ENCODE measurements at regions not wholly inside any gene's neighbourhood (a gene's known extent, or its start where the extent isn't known, plus 50 kb on each side); places are given as distances from the start of the nearest gene placed in this dataset.

DNA sequence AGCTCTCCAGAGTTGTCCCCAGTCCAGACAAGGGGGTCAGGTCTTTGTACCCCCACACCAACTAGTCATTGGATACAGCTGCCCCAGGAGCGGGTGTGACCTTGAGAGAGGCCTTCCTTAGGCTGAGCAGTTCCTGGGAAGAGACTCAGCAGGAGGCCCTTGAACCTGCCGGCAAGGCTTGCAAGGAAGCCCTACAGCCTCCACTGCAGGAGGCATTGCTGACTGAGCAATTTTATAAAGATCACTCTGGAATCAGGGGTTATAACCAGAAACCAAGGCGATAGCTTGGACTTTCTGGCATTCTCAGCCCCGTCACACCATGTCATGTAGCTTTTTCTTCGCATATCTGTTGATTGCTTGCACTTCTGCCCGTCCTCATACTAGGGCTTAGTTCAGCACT lies 291.3 kb upstream of the CRY1 start:
- no peak for DNase-seq (ENCODE audit: low read depth)
- TF ChIP-seq, protein P1, sequence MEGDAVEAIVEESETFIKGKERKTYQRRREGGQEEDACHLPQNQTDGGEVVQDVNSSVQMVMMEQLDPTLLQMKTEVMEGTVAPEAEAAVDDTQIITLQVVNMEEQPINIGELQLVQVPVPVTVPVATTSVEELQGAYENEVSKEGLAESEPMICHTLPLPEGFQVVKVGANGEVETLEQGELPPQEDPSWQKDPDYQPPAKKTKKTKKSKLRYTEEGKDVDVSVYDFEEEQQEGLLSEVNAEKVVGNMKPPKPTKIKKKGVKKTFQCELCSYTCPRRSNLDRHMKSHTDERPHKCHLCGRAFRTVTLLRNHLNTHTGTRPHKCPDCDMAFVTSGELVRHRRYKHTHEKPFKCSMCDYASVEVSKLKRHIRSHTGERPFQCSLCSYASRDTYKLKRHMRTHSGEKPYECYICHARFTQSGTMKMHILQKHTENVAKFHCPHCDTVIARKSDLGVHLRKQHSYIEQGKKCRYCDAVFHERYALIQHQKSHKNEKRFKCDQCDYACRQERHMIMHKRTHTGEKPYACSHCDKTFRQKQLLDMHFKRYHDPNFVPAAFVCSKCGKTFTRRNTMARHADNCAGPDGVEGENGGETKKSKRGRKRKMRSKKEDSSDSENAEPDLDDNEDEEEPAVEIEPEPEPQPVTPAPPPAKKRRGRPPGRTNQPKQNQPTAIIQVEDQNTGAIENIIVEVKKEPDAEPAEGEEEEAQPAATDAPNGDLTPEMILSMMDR (IDR thresholded peaks at IDR 0.05; ENCODE audit: insufficient read depth, low read depth, low read length): no peak
- H3K4me3 ChIP-seq (ENCODE audit: low read depth, low read length): no peak overlapping the region

DNA sequence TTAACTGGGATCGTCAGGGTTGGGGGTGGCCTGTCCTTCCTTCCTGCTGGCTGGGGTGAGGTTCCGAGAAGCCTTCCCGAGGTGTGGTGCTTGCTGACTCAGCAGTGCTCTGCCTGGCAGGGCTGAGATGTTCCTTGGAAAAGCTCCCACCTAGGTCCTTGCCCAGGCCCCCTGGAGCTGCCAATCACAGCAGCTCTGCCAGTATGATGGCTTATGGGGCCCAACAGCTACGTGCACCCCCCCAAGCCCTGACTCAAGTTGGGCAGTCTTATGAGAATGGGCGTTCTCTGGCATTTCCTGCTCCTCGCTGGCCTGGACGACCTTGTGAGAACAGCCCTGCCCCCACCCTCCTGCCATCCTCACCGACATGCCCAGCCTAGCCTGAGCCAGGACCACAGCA lies 292.2 kb upstream of the CRY1 start:
- TF ChIP-seq, protein P1 (IDR thresholded peaks at IDR 0.05; ENCODE audit: insufficient read depth, low read depth, low read length): no peak
- peak; percentile 15 for DNase-seq (ENCODE audit: low read depth)

DNA sequence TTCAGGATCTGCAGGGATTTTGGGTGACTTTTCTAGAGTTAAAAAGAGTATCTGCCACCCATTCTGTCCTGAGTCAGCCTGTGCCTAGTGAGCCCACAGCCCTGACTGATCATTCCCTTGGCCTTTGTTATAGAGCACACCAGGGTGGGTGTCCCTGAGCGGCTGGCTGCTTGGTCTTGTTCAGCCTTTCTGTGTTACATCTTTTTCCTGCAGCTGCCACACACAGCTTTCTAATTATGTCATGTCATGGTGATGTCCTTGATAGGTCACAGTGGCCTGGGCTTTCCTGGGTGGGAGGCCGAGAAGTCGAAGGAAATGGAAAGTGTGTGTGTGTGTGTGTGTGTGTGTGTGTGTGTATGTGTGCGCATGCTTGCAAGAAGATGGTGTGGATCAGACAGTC lies 293.2 kb upstream of the CRY1 start:
- no peak overlapping the region for H3K4me3 ChIP-seq (ENCODE audit: low read depth, low read length)
- DNase-seq (ENCODE audit: low read depth): no peak
- TF ChIP-seq, protein P1 (IDR thresholded peaks at IDR 0.05; ENCODE audit: insufficient read depth, low read depth, low read length): no peak

More for the DNA sequence above, 292.2 kb upstream of the CRY1 start:
- H3K4me3 ChIP-seq (ENCODE audit: low read depth, low read length): no peak overlapping the region

DNA sequence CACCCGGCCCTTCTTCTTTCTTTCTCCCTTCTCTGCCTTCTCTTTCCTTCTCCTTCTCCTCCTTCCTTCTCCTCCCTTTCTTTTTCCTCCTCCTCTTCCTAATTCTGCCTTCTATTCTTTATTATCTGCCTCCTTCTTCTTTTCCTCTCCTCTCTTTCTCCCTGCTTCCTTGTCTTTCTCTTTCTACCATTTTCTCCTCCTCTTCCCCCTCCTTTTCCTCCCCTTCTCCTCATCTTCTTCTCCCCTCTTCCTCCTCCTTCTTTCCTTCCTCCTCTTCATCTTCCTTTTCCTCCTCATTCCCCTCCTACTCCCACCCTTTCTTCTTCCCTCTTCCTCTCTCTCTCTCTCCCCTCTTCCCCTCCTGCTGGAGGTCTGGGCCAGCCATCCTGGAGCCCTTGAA lies 294.9 kb upstream of the CRY1 start:
- no peak overlapping the region for H3K4me3 ChIP-seq (ENCODE audit: low read depth, low read length)
- TF ChIP-seq, protein P1 (IDR thresholded peaks at IDR 0.05; ENCODE audit: insufficient read depth, low read depth, low read length): no peak
- no peak for DNase-seq (ENCODE audit: low read depth)

DNA sequence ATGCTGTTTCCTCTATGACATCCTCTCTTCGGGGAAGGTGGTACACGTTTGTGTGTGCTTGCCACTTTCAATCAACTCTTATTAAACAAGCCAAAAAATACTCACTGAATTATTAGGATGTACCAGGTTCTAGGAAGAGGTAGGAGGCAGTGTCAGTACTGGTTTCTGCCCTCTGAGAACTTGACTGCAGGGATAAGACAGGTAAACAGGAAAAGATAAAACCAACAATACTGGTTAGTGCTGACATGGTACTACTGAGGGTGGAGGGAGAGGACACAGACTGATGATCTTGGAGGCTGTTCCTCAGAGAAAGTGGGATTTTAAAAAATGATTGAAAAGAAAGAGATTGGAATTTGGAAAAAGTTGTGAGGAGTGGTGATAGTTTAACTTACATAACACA lies 295.2 kb upstream of the PWP1 start:
- DNase-seq (ENCODE audit: low read depth): no peak
- no peak overlapping the region for H3K4me3 ChIP-seq (ENCODE audit: low read depth, low read length)
- TF ChIP-seq, protein P1 (IDR thresholded peaks at IDR 0.05; ENCODE audit: insufficient read depth, low read depth, low read length): no peak

DNA sequence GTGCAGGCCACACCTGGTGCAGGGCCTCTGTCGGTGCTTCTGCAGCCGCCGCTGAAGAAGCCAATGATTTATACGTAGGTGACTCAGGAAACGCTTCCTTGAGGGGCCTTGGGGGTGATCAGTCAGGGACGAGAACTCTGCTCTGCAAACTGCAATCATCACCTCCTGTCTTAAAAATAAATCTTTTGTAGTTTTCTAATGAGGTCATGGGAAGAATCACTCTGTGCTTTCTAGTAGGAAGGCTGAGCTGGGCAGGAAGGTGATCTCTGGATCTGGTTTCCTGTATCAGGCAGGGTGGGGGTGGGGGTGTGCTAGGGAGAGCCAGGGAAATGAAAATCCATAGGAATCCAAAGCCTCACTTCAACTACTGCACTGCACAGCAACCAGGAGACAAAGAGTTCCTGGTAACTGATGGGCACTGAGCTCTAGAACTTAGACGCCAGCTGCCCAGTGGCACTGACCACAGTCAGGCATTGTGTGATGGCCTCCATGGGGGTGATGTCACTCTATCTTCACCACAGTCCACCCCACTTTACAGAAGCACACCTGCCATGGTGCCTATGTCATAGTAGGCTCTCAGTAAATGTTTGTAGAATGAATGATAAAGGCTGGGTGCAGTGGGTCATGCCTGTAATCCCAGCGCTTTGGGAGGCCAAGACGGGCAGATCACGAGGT lies 292.4 kb upstream of the PWP1 start:
- no peak for DNase-seq (ENCODE audit: low read depth)
- H3K4me3 ChIP-seq (ENCODE audit: low read depth, low read length): no peak overlapping the region
- TF ChIP-seq, protein P1 (IDR thresholded peaks at IDR 0.05; ENCODE audit: insufficient read depth, low read depth, low read length): no peak

DNA sequence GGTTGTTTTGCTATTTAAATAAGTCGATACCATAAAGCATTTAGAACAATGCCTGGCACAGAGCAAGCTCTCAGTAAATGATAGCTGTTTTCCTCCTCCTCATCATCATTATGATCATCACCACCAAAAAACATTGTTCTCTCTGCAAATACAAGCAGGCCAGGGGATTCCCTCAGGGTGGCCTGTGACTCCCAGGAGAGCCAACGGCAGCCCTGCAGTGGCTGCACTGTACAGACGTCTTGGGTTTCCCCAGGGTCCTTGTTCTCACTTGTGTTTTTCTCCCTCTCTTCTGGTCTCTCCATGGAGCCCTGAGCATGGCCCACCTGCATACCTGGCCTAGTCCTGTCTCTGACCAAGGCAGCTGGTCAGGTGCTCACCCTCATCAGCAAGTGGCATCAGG lies 290.9 kb upstream of the PWP1 start:
- H3K4me3 ChIP-seq (ENCODE audit: low read depth, low read length): no peak overlapping the region
- no peak for DNase-seq (ENCODE audit: low read depth)
- TF ChIP-seq, protein P1 (IDR thresholded peaks at IDR 0.05; ENCODE audit: insufficient read depth, low read depth, low read length): no peak

All from fibroblast of villous mesenchyme (primary cell).